UCSD-AML1 (cell line): ENCODE measurements at regions not wholly inside any gene's neighbourhood (a gene's known extent, or its start where the extent isn't known, plus 50 kb on each side); places are given as distances from the start of the nearest gene placed in this dataset.

Experiments used
- DNase-seq: peaks from one replicate; lab custom pipeline; 2025; ENCODE audit not compliant: unreplicated experiment; lab: John Stamatoyannopoulos, UW

DNA sequence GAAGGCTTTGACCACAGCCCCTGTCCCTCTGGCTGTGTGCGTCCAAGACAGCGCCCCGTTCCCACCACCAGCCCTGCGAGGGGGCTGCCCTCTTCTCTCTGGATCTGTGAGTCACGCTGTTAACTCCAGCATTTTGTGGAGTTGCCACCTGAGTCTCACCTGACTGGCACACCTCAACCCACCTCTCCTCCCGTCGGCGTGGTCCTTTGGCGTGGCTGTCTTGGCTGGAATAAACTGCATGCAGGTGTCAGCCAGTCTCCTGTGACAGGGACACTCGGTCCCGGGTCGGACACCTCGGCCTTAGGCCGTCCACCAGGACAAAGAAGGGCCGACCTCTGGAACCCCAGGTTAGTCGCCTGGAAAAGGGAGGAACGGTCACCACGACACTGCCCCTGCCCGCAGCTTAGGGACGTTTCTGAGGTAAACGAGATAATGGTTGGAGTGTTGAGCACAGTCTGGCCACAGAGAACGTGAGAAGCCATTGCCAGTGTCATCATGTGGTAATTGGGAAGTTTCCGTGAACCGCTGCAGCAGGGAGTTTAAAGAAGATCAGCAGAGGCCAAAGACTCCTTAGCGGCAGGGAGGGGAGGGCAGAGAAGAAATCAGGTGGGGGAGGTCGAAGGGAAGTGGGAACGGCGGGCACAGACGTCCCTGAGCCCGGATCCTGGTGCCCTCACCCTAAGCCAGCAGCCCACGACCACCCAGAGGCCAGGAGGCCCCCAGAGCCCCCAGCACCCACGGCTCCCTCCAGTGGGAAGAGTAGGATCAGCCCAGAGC lies 73.6 kb upstream of the FAM20C start:
- no peak for DNase-seq

- DNase-seq: peak; percentile 49
Measured at GRCh38 chr7:119392-120163, 72.8 kb upstream of the FAM20C start.

GRCh38 chr7:120164-120991 lies 72.0 kb upstream of the FAM20C start:
- no peak for DNase-seq

- DNase-seq: no peak
Measured at GRCh38 chr7:121002-121785, 71.2 kb upstream of the FAM20C start.

GRCh38 chr7:123237-123636 lies 69.1 kb upstream of the FAM20C start:
- no peak for DNase-seq

GRCh38 chr7:124130-124949 lies 68.0 kb upstream of the FAM20C start:
- no peak for DNase-seq

GRCh38 chr7:125061-125475 lies 67.3 kb upstream of the FAM20C start:
- DNase-seq: no peak

- no peak for DNase-seq
Measured at GRCh38 chr7:125661-126060, 66.7 kb upstream of the FAM20C start.

DNA sequence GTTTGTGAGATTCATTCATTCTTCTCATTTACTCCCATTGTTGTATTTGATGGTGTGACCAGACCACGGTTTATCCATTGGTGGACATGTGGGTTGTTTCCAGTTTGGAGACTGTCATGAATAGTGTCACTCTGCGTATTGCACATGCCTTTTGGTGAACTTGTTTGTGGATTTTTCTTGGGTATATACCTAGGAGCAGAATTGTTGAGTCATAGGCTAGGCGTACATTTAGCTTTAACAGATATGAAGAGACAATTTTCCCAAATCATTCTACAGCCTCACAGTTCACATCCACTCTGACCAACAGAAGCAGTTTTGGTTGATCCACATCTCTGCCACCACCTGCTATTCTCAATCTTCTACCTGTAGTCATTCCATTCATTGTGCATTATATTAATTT lies 66.0 kb upstream of the FAM20C start:
- no peak for DNase-seq

DNA sequence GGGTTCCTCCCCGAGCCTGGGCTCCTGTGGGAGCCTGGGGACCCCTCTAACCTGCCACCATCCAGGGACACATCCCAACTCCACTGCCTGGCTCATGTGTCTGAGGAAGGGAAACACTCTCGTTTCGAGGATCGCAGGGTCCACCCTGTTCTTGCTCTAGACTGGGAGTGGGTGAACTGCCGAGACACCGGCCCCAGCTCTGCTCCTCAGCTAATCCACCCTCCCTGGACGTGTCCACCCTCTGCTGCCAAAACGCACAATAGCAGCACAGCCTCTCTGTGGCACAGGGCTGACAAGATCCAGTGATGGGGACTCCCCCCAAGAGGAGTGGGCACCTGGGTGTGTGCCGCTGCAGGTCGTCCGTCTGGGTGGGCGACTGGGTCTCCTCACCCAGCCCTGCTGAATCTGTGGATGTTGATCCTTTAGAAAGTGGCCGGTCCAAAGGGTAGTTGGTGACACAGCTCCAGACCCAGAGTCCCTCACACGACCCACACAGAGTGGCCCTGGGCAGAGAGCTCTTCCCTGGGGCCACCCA lies 65.2 kb upstream of the FAM20C start:
- no peak for DNase-seq

DNA sequence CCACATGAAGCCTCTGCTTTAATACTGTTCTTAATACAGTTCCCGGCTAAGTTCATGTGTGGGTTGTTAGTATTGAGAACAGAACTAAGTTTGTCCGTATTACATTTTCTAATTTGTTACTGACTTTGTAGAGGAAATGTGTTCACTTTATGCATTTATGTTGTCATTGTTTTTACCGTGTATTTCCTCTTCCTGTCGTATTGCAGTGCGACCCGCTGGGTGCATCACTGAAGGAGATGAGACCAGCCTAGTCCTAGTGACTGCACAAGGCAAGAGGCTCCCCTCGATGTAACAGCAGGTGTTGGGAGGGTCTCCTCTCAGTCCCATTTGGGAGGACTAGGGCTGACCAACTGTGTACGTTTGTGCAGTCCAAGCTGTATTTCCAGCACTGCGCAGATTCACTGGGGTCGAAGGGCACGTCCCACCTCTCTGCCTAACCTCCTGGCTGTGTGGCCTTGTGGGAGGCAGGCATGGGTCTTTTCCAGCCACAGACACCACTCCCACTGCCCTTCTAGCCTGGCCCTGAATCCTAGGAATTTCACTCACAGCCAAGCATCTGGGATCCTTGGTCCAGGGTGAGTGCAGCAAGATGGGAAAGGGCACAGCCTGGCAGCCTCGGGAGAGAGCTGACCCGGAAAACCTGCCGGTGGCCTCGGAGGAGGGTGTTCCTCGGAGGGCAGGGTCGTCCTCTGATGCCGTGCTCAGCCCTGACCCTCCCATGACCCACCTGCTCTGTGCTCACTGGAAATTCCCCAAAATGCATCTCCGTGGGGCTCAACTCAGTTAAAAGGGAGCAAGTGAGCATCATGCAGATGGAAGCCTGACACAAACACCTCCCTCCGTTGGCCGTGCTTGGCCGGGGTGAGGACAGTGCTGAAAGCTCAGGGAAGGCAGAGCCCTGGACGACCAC lies 63.9 kb upstream of the FAM20C start:
- DNase-seq: no peak

- DNase-seq: no peak
Measured at GRCh38 chr7:129366-130221, 62.8 kb upstream of the FAM20C start.

- no peak for DNase-seq
Measured at GRCh38 chr7:130222-130572, 62.2 kb upstream of the FAM20C start.

- DNase-seq: no peak
Measured at GRCh38 chr7:130875-131780, 61.2 kb upstream of the FAM20C start.

- DNase-seq: no peak
Measured at GRCh38 chr7:131781-132482, 60.4 kb upstream of the FAM20C start.

- DNase-seq: no peak
Measured at GRCh38 chr7:132899-133298, 59.5 kb upstream of the FAM20C start.
